HG03342 (cell line): ENCODE measurements at regions not wholly inside any gene's neighbourhood (a gene's known extent, or its start where the extent isn't known, plus 50 kb on each side); places are given as distances from the start of the nearest gene placed in this dataset.

ENCODE experiments used
- ATAC-seq: cut with Tn5 transposase; IDR thresholded peaks from one replicate; pipeline ENCODE4 v1.9.1; 2021; ENCODE audit warnings: mild to moderate bottlenecking, moderate library complexity; ENCODE audit not compliant: unreplicated experiment

- no peak for ATAC-seq
Observed at GRCh38 chr13:75135325-75135825, 346.6 kb downstream of the TBC1D4 start.

- ATAC-seq: no peak
Observed at GRCh38 chr13:75132701-75133695, 349.0 kb downstream of the TBC1D4 start.

GRCh38 chr13:75129331-75129730 lies 352.6 kb downstream of the TBC1D4 start:
- no peak for ATAC-seq

- no peak for ATAC-seq
Observed at GRCh38 chr13:75124415-75124814, 357.6 kb downstream of the TBC1D4 start.

- no peak for ATAC-seq
Observed at GRCh38 chr13:75123428-75123827, 358.5 kb downstream of the TBC1D4 start.

- ATAC-seq: no peak
Observed at GRCh38 chr13:75120085-75120484, 361.9 kb downstream of the TBC1D4 start.

GRCh38 chr13:75115171-75115570 lies 366.8 kb downstream of the TBC1D4 start:
- ATAC-seq: no peak

- ATAC-seq: no peak
Observed at GRCh38 chr13:75103976-75104375, 378.0 kb downstream of the TBC1D4 start.

- ATAC-seq: no peak
Observed at GRCh38 chr13:75102001-75102716, 379.8 kb downstream of the TBC1D4 start.

GRCh38 chr13:75101348-75101747 lies 380.6 kb downstream of the TBC1D4 start:
- ATAC-seq: no peak

GRCh38 chr13:75092143-75092542 lies 389.8 kb downstream of the TBC1D4 start:
- ATAC-seq: no peak

- no peak for ATAC-seq
Observed at GRCh38 chr13:75091718-75092117, 390.3 kb downstream of the TBC1D4 start.

- no peak for ATAC-seq
Observed at GRCh38 chr13:75090872-75091615, 390.9 kb downstream of the TBC1D4 start.

- no peak for ATAC-seq
Observed at GRCh38 chr13:75088915-75089314, 393.1 kb downstream of the TBC1D4 start.

GRCh38 chr13:75079226-75079625 lies 402.7 kb downstream of the TBC1D4 start:
- ATAC-seq: no peak

GRCh38 chr13:75076476-75076875 lies 405.5 kb downstream of the TBC1D4 start:
- no peak for ATAC-seq

GRCh38 chr13:75073786-75074185 lies 408.2 kb downstream of the TBC1D4 start:
- ATAC-seq: no peak

GRCh38 chr13:75072891-75073290 lies 409.1 kb downstream of the TBC1D4 start:
- no peak for ATAC-seq

GRCh38 chr13:75072368-75072767 lies 409.6 kb downstream of the TBC1D4 start:
- no peak for ATAC-seq

GRCh38 chr13:75071796-75072195 lies 410.2 kb downstream of the TBC1D4 start:
- ATAC-seq: no peak

- no peak for ATAC-seq
Observed at GRCh38 chr13:75071395-75071794, 410.6 kb downstream of the TBC1D4 start.
